PC-9 (cell line): ENCODE measurements at regions not wholly inside any gene's neighbourhood (a gene's known extent, or its start where the extent isn't known, plus 50 kb on each side); places are given as distances from the start of the nearest gene placed in this dataset.

Experiments
- BruUV-seq: library from RNA; stranded (reverse); fragments of 400-500 nt; replicated peaks from 2 replicates; lab custom pipeline; 2021; lab: Mats Ljungman, UMichigan
- CTCF ChIA-PET: fragments of 300-600 bp; sonication (Branson Sonifier 250); formaldehyde crosslinking; loops from one replicate; lab custom pipeline; 2022; ENCODE audit warnings: antibody characterized with exemption; lab: Charles Lee
- POLR2A ChIA-PET: fragments of 300-600 bp; sonication (Branson Sonifier 250); formaldehyde crosslinking; loops from one replicate; lab custom pipeline; 2022; ENCODE audit warnings: antibody characterized with exemption; ENCODE audit not compliant: unreplicated experiment; lab: Charles Lee
- DNase-seq, 2 experiments: peaks; one replicate each; pipeline versions ENCODE4 v3.0.0 to v3.0.0-alpha.2; 2015 to 2022; ENCODE audit warnings: mixed read lengths in 1 of 2
- H2AFZ ChIP-seq: fragments of 200-600 bp; sonication (generic); 2 replicates; pipeline ENCODE4 v1.8.1; 2017; ENCODE audit warnings: antibody characterized with exemption
- H3F3A ChIP-seq: fragments of 200-600 bp; sonication (generic); 2 replicates; pipeline ENCODE4 v1.8.1; 2017; ENCODE audit warnings: antibody characterized with exemption, mild to moderate bottlenecking, low read depth; ENCODE audit not compliant: insufficient read depth
- H3K27ac ChIP-seq: fragments of 200-600 bp; sonication (generic); 2 replicates; pipeline ENCODE4 v1.6.1; 2016; ENCODE audit warnings: mixed run types
- H3K27me3 ChIP-seq: fragments of 200-600 bp; sonication (generic); 2 replicates; pipeline ENCODE4 v1.6.1; 2016; ENCODE audit warnings: low read depth, mixed run types; ENCODE audit not compliant: insufficient read depth
- H3K36me3 ChIP-seq: fragments of 200-600 bp; sonication (generic); 2 replicates; pipeline ENCODE4 v1.6.1; 2016; ENCODE audit warnings: low read depth, mixed run types
- H3K4me1 ChIP-seq: fragments of 200-600 bp; sonication (generic); replicated peaks from 2 replicates; pipeline ENCODE4 v1.6.1; 2016; ENCODE audit warnings: mixed run types; ENCODE audit not compliant: insufficient read depth
- H3K4me2 ChIP-seq: fragments of 200-600 bp; sonication (generic); 2 replicates; pipeline ENCODE4 v1.6.1; 2017; ENCODE audit warnings: mixed run types
- H3K4me3 ChIP-seq: fragments of 200-600 bp; sonication (generic); 2 replicates; pipeline ENCODE4 v1.6.1; 2016; ENCODE audit warnings: mixed run types
- H3K79me2 ChIP-seq: fragments of 200-600 bp; sonication (generic); 2 replicates; pipeline ENCODE4 v1.6.1; 2017; ENCODE audit warnings: low read depth, mixed run types
- H3K9me2 ChIP-seq: fragments of 200-600 bp; sonication (generic); 2 replicates; pipeline ENCODE4 v1.8.1; 2017; ENCODE audit warnings: mild to moderate bottlenecking; ENCODE audit not compliant: insufficient read depth
- H3K9me3 ChIP-seq: fragments of 200-600 bp; sonication (generic); 2 replicates; pipeline ENCODE4 v1.8.1; 2016; ENCODE audit warnings: low read depth; ENCODE audit not compliant: insufficient read depth
- H4K20me1 ChIP-seq: fragments of 200-600 bp; sonication (generic); 2 replicates; pipeline ENCODE4 v1.8.1; 2017; ENCODE audit not compliant: insufficient read depth
- EZH2 ChIP-seq: fragments of 200-600 bp; sonication (generic); IDR thresholded peaks from 2 replicates; pipeline ENCODE4 v1.8.0; 2017; ENCODE audit warnings: antibody characterized with exemption, low read depth
- intact Hi-C: fragments of 100-400 bp; cut with micrococcal nuclease; formaldehyde crosslinking; loops from one replicate; pipeline ENCODE4 v1.10.0; 2022; ENCODE audit not compliant: unreplicated experiment
- TF ChIP-seq, protein P1 (sequence below): fragments of 200-600 bp; sonication (generic); conservative IDR thresholded peaks from 2 replicates; pipeline ENCODE4 v1.6.1; 2017; ENCODE audit warnings: mixed run types, antibody characterized with exemption, mild to moderate bottlenecking, moderate library complexity

GRCh38 chr4:81319657-81320056, 104.6 kb upstream of the PRKG2 start:
- Histone ChIP-seq H3K9me3 (no peaks in the 10 kb centered on the region), H3K27ac (no peak overlapping the region), H2AFZ (no peak overlapping the region), H3K27me3 (no peaks in the 10 kb centered on the region), H4K20me1 (no peaks in the 10 kb centered on the region), H3K79me2 (no peaks in the 10 kb centered on the region), H3K4me1 (no peaks in the 10 kb centered on the region), H3F3A (no peaks in the 10 kb centered on the region), H3K4me2 (no peak overlapping the region), H3K4me3 (no peak overlapping the region), H3K9me2 (no peaks in the 10 kb centered on the region), H3K36me3 (no peaks in the 10 kb centered on the region)
- CTCF ChIA-PET = no interaction called here
- intact Hi-C loops = no loop called here
- TF ChIP-seq, protein P1, sequence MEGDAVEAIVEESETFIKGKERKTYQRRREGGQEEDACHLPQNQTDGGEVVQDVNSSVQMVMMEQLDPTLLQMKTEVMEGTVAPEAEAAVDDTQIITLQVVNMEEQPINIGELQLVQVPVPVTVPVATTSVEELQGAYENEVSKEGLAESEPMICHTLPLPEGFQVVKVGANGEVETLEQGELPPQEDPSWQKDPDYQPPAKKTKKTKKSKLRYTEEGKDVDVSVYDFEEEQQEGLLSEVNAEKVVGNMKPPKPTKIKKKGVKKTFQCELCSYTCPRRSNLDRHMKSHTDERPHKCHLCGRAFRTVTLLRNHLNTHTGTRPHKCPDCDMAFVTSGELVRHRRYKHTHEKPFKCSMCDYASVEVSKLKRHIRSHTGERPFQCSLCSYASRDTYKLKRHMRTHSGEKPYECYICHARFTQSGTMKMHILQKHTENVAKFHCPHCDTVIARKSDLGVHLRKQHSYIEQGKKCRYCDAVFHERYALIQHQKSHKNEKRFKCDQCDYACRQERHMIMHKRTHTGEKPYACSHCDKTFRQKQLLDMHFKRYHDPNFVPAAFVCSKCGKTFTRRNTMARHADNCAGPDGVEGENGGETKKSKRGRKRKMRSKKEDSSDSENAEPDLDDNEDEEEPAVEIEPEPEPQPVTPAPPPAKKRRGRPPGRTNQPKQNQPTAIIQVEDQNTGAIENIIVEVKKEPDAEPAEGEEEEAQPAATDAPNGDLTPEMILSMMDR = no peak
- no peak for TF ChIP-seq EZH2
- POLR2A ChIA-PET = no interaction called here
- BruUV-seq = no TSS peak
- no peak for DNase-seq

DNA sequence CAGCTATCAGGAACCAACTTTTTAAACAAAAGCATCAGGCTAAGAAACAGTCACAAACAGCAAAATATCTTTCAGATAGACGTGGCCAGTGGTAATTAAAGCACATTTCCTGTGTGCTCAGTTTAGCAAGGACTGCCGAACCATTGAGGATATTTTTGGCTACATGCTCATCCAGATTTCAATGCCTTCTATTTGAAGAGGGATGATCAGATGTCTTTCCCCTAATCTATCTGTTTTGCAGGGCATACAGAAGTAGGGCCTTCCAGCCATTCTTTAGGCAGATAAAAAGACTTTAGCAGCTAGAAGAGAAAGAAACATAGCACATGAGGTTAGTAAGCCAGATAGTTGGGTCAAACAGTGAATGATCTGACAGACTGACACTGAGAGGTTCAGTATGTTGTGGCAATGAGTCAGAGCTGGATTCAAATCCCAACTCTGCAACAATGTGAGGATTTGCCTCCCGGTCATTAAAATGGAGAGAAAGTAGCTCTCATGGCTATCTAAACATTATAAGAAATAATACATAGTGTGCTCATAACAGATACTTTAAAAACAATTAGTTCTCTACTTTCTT, 100.0 kb upstream of the PRKG2 start:
- Histone ChIP-seq H3K4me1 (no peaks in the 10 kb centered on the region), H3K9me2 (no peaks in the 10 kb centered on the region), H3F3A (no peaks in the 10 kb centered on the region), H3K9me3 (no peaks in the 10 kb centered on the region), H3K4me3 (no peak overlapping the region), H3K4me2 (no peak overlapping the region), H3K27ac (no peak overlapping the region), H4K20me1 (no peaks in the 10 kb centered on the region), H3K79me2 (no peaks in the 10 kb centered on the region), H2AFZ (no peak overlapping the region), H3K36me3 (no peaks in the 10 kb centered on the region), H3K27me3 (no peaks in the 10 kb centered on the region)
- ChIA-PET POLR2A (no interaction called here), CTCF (interaction anchor here (0.6 kb wide), 1 partner anchor 605 kb away, joined by 6 read pairs; no protein-coding TSS in a partner anchor)
- BruUV-seq = no TSS peak
- intact Hi-C loops = no loop called here
- TF ChIP-seq, protein P1 = no peak
- no peak for TF ChIP-seq EZH2
- DNase-seq = no peak

- TF ChIP-seq EZH2 = no peak
- TF ChIP-seq, protein P1 = no peak
- no peak overlapping the region for H3K27ac ChIP-seq
- H3K27me3 ChIP-seq = no peaks in the 10 kb centered on the region
- H3F3A ChIP-seq = no peaks in the 10 kb centered on the region
- H3K4me2 ChIP-seq = no peak overlapping the region
- H3K9me3 ChIP-seq = no peaks in the 10 kb centered on the region
- no peaks in the 10 kb centered on the region for H3K36me3 ChIP-seq
- H4K20me1 ChIP-seq = no peaks in the 10 kb centered on the region
- H3K9me2 ChIP-seq = no peaks in the 10 kb centered on the region
- H3K4me3 ChIP-seq = no peak overlapping the region
- intact Hi-C loops = no loop called here
- peak in 1 of 2 experiments; percentile 42 for DNase-seq
- ChIA-PET CTCF (interaction anchor here (0.6 kb wide), 1 partner anchor 604 kb away, joined by 6 read pairs; no protein-coding TSS in a partner anchor), POLR2A (no interaction called here)
- H3K79me2 ChIP-seq = no peaks in the 10 kb centered on the region
- no peak overlapping the region for H2AFZ ChIP-seq
- BruUV-seq = no TSS peak
- no peaks in the 10 kb centered on the region for H3K4me1 ChIP-seq
Measured at GRCh38 chr4:81314196-81314896, 99.3 kb upstream of the PRKG2 start.
